SW480 (cell line): ENCODE measurements at regions not wholly inside any gene's neighbourhood (a gene's known extent, or its start where the extent isn't known, plus 50 kb on each side); places are given as distances from the start of the nearest gene placed in this dataset.
A peak's percentile ranks its signal among the peaks of the same experiment; 100 is the strongest.
"Not testable (repeated sequence)": the region's sequence is repeated elsewhere in the genome, so short reads cannot be mapped to it uniquely, and the experiment has no call there.

Source experiments
- DNase-seq: peaks from one replicate; pipeline ENCODE4 v3.0.0-alpha.2; 2016; ENCODE audit warnings: low spot score

DNA sequence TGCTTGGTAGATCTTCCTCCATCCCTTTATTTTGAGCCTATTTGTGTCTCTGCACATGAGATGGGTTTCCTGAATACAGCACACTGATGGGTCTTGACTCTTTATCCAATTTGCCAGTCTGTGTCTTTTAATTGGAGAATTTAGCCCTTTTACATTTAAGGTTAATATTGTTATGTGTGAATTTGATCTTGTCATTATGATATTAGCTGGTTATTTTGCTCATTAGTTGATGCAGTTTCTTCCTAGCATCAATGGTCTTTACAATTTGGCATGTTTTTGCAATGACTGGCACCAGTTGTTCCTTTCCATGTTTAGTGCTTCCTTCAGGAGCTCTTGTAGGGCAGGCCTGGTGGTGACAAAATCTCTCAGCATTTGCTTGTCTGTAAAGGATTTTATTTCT, 72.4 kb downstream of the HNRNPD start:
- not testable (repeated sequence) for DNase-seq

- peak; percentile 13 for DNase-seq
Observed at GRCh38 chr4:82293304-82293703, 80.5 kb downstream of the HNRNPD start.

- peak; percentile 25 for DNase-seq
Observed at GRCh38 chr4:82287720-82288119, 86.1 kb downstream of the HNRNPD start.

DNA sequence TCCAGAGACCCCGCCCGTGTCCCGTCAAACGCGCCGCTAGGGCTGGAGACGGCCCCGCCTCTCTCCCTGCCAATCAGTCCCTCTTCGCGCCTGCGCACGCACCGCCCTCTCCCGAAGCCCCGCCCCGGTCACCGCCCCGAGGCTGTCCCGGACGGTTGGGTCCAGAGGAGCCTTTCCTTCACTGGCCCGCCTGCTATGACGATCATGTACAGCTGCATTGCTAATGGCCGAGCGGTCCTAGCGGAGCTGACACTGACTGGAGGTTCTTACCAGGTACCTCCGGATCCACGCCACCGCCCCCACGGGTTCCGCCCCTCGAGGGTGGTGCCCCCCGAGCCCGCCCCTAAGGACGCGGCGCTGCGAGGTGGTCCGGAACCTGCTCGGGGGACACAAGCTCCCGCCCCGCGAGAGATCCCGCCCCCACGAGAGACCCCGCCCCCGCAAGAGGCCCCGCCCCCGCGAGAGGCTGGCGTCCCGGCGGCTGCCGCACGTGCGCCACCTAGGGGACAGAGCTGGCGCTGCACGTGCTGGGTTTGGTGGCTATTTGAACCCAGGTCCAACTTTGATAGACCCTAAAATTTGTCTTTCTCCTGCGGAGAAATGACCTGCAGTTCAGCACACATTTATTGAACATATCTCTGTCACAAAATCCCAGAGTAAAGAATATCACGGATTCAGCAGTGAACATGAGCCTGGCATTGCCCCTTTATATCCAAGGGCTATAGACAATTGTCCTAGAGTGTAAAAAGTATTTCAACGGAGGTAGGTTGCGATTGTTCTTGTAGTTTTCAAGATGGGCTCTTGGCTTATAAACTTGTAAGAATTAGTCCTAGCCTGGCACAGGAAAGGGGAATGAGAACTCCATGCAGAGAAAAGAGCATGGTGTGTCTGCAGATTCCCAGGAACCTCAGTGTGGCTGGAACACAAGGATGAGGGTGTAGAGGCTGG, 88.7 kb downstream of the HNRNPD start:
- peak; percentile 98 for DNase-seq

DNA sequence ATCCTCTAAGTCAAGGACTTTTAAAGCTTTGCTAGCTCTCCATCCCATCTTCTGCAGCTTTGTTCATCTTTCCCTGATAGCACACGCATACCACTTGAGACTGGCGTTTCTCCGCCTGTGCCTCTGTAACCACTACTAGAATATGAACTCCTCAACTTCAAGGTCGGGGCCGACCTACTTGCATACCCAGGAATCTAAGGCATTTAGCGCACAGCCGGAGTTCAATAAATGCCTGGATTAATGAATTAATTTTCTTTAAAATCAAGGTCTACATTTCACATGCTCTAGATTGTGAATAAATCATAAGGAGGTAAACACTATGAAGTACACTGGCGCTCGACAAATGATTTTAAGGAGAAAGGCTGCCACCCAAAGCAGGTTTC, 89.3 kb downstream of the HNRNPD start:
- peak; percentile 17 for DNase-seq

DNA sequence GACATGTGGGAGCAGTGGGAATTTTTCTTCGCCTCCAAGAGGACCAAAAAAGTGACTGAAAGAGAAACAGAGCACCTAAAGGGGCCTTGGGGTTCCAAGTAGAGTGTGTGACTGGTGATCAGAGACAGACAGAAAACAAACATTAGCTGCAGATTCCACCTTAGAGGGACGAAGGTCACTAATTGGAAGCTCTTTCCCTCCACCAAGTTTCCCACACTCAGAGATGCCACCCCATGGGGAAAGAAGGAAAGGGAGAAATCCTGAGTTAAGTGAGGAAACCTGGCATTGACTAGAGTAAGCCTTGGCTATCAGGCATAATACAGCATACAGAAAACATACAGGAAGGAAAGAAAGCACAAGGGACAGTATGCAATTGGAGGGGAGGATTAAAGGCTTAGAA, 90.9 kb downstream of the HNRNPD start:
- DNase-seq: no peak

DNA sequence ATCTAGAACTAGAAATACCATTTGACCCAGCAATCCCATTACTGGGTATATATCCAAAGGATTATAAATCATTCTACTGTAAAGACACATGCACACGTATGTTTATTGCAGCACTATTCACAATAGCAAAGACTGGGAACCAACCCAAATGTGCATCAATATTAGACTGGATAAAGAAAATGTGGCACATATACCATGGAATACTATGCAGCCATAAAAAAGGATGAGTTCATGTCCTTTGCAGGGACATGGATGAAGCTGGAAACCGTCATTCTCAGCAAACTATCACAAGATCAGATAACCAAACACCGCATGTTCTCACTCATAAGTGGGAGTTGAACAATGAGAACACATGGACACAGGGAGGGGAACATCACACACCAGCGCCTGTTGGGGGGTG, 94.2 kb downstream of the HNRNPD start:
- DNase-seq: not testable (repeated sequence)

GRCh38 chr4:82276332-82276640, 97.5 kb downstream of the HNRNPD start:
- DNase-seq: no peak

DNA sequence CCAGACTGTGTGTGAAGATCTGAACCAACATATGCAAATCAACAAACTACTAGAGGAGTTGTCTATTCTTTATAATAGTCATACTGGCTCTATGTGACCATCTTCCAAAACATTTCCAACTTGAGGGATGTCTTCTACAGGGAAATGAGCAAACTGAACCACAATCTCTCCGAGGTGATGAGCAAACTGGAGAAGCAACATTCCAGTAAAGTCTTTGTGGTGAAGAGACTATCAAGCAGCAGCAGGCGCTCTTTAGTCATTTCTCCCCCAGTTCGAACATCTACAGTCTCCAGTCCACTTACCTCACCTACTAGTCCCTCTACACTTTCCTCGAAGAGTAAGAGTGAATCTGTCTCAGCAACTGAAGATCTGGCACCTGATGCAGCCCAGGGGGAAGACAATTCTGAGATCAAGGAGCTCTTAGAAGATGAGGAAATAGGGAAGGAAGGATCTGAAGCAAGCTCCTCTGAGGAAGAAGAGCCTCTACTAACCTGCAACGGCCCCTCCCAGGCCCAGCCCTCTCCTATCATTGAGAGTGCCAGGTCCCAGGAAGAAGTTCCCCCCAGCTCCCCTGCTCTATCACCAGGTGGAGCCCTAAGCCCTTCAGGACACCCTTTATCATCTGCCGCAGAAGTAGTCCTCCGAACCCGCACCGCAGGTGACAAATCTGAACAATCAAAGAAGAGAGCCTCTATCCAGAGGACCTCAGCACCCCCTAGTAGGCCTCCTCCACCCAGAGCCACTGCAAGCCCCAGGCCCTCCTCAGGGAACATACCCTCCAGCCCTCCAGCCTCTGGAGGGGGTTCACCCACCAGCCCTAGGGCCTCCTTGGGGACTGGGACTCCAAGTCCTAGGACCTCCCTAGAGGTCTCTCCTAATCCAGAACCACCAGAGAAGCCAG, 98.1 kb downstream of the HNRNPD start:
- DNase-seq: no peak

- not testable (repeated sequence) for DNase-seq
Observed at GRCh38 chr4:82274700-82275099, 99.1 kb downstream of the HNRNPD start.

DNA sequence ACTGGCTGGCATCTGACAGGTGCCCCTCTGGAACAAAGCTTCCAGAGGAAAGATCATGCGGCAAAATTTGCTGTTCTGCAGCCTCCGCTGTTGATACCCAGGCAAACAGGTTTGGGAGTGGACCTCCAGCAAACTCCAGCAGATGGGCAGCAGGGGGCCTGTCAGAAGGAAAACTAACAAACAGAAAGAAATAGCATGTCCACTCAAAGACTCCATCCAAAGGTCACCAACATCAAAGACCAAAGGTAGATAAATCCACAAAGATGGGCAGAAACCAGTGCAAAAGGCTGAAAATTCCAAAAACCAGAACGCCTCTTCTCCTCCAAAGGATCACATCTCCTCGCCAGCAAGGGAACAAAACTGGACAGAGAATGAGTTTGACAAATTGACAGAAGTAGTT, 101.3 kb downstream of the HNRNPD start:
- not testable (repeated sequence) for DNase-seq

GRCh38 chr4:82271915-82272480, 101.8 kb downstream of the HNRNPD start:
- not testable (repeated sequence) for DNase-seq

DNA sequence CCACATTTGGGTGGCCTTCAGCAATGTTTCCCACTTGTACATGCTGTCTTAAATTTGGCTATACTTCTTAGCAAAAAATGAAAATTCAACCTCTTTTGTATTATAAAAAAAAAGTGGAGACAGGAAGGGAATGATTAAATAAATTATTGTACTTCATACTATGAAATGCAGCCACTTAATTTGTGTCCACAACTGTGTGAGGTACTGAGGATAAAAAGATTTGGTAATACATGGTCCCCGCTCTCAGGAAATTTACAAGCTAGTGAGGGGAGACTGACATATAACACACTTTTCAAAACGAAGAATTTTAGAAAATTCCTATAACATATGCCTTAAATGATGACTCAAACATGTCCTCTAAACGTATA, 105.0 kb downstream of the HNRNPD start:
- DNase-seq: no peak

GRCh38 chr4:82268050-82268825, 105.6 kb downstream of the HNRNPD start:
- DNase-seq: peak; percentile 69

GRCh38 chr4:82267506-82267905, 106.3 kb downstream of the HNRNPD start:
- DNase-seq: no peak

GRCh38 chr4:82266345-82266744, 107.4 kb downstream of the HNRNPD start:
- no peak for DNase-seq

DNA sequence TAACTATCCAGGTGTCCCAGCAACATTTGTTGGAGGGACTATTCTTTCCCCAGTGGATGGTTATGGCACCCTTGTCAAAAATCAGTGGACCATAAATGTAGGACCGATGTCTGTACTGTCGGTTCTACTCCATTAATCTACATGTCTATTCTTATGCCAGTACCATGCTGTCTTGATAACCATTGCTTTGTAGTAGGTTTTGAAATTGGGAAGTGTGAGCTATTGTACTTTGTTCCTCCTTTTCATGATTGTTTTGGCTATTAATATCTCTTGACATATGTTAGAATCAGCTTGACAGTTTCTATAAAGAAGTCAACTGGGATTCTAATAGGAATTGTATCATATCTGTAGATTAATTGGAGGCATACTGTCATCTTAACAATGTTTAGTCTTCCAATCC, 112.7 kb downstream of the HNRNPD start:
- DNase-seq: no peak

DNA sequence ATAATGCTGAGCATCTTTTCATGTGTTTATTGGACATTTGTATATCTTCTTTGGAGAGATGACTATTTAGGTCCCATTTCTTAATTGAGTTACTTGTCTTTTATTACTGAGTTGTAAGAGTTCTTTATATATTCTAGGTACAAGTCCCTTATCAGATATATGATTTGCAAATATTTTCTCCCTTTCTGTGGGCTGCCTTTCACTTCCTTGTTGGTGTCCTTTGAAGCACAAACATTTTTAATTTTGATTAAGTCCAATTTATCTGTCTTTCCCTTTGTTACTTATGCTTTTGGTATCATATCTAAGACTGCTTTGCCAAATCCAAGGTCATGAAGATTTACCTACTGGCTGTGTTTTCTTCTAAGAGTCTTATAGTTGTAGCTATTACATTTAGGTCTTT, 113.2 kb downstream of the HNRNPD start:
- DNase-seq: no peak

DNA sequence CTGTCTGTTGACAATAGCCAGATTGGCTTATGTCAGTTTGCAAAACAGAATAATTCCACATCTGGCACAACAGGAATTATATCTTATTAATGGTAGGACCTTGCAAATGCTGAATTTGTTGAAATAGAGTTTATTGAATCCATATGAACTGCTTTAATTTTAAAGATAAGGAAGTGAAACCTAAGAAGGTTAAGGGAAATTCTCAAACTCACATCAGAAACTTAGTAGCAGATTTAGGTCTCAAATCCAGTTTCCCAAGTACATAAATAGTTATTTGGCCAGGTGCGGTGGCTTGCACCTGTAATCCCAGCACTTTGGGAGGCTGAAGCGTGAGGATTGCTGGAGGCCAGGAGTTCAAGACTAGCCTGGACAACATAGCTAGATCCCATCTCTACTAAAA, 117.1 kb downstream of the HNRNPD start:
- no peak for DNase-seq

GRCh38 chr4:82255657-82256056, 118.1 kb downstream of the HNRNPD start:
- DNase-seq: no peak

DNA sequence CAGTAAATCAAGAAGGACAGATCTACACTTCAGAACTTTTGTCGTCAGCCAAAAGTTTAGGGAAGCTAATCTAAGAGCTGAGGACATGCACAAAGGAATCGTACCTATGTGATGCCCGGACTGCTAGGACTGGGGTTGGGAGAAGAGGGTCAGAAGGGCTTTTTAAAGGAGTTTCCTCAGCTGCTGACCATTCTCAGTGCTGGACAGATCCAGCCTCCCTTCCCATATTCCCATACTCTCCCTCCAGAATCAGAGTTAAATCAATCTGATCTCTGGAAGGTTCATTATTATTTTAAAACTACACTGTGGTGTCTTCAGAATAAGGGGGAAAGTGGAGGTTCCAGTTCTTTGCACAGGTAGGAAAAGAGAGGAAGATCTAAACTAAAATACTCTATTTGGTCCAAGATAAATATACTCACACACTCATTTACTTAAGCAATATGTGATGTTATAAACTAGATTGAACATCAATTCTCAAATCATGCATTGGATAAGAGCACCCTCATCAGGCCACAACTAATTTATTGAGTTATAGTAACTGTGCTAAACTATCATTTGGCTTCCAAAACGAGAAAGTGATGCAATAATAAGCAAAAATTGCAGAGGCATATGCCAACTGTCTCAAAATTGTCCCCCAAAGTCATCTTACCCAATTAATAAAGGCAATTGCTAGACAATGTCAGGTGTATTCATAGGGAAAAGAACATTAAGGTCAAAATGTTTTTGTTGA, 124.7 kb downstream of the HNRNPD start:
- no peak for DNase-seq
